SK-N-MC (cell line): ENCODE measurements at regions not wholly inside any gene's neighbourhood (a gene's known extent, or its start where the extent isn't known, plus 50 kb on each side); places are given as distances from the start of the nearest gene placed in this dataset.

Experiments used
- EZH2 ChIP-seq: fragments of 200-600 bp; sonication (generic); IDR thresholded peaks from one replicate; pipeline ENCODE4 v1.6.1; 2017; ENCODE audit warnings: antibody characterized with exemption
- POLR2AphosphoS5 ChIP-seq: IDR thresholded peaks from 2 replicates; pipeline ENCODE4 v1.6.1; 2012; ENCODE audit warnings: mild to moderate bottlenecking, low read depth, low read length, borderline replicate concordance

DNA sequence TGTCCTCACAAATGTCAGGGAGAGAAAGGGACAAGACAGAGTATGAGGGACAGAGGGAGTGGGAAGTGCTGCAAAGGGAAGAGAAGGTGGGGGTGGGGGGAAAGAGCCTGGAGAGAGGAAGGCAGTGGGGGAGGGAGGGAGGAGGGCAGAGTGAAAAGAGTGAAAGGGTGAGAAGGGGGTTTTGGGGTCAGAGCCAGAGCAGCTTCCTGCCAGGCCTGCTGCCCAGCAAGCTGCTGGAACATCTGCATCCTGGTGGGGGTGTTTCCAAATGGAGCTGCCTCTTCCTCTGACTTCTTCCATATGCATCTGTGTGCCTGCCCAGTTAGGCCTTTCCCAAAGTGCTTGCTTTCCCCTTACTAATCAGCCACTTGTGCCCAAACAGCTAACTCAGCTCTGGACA lies 94.3 kb upstream of the CELF4 start:
- TF ChIP-seq POLR2AphosphoS5 (no peak), EZH2 (no peak)
